KMS-11 (cell line): ENCODE measurements at regions not wholly inside any gene's neighbourhood (a gene's known extent, or its start where the extent isn't known, plus 50 kb on each side); places are given as distances from the start of the nearest gene placed in this dataset.

Experiments
- H2AFZ ChIP-seq: fragments of 200-600 bp; sonication (generic); 2 replicates; pipeline ENCODE4 v1.6.1; 2016; ENCODE audit warnings: antibody characterized with exemption, mixed run types, low read depth
- H3K27ac ChIP-seq: fragments of 200-600 bp; sonication (generic); 2 replicates; pipeline ENCODE4 v1.6.1; 2016; ENCODE audit warnings: mild to moderate bottlenecking, mixed run types
- H3K27me3 ChIP-seq: fragments of 200-600 bp; sonication (generic); 2 replicates; pipeline ENCODE4 v1.6.1; 2017; ENCODE audit warnings: mild to moderate bottlenecking, low read depth, mixed run types, moderate library complexity; ENCODE audit not compliant: insufficient read depth
- H3K36me3 ChIP-seq: fragments of 200-600 bp; sonication (generic); 2 replicates; pipeline ENCODE4 v1.6.1; 2017; ENCODE audit warnings: mild to moderate bottlenecking, mixed run types; ENCODE audit not compliant: insufficient read depth
- H3K4me1 ChIP-seq: fragments of 200-600 bp; sonication (generic); 2 replicates; pipeline ENCODE4 v1.6.1; 2016; ENCODE audit warnings: mild to moderate bottlenecking, low read depth, mixed run types; ENCODE audit not compliant: poor library complexity, severe bottlenecking
- H3K4me2 ChIP-seq: fragments of 200-600 bp; sonication (generic); 2 replicates; pipeline ENCODE4 v1.7.0; 2016; ENCODE audit warnings: mild to moderate bottlenecking, mixed run types
- H3K4me3 ChIP-seq: fragments of 200-600 bp; sonication (generic); IDR thresholded peaks from 2 replicates; pipeline ENCODE4 v1.6.1; 2017; ENCODE audit warnings: low read depth, low read length, mixed read lengths; ENCODE audit not compliant: insufficient read depth
- H3K79me2 ChIP-seq: fragments of 200-600 bp; sonication (generic); 2 replicates; pipeline ENCODE4 v1.6.1; 2016; ENCODE audit warnings: low read depth, mixed run types; ENCODE audit not compliant: insufficient read depth
- H3K9ac ChIP-seq: fragments of 200-600 bp; sonication (generic); 2 replicates; pipeline ENCODE4 v1.6.1; 2016; ENCODE audit warnings: mild to moderate bottlenecking, mixed run types
- H4K20me1 ChIP-seq: fragments of 200-600 bp; sonication (generic); 2 replicates; pipeline ENCODE4 v1.6.1; 2016; ENCODE audit warnings: mild to moderate bottlenecking, mixed run types; ENCODE audit not compliant: insufficient read depth
- CTCF ChIP-seq: fragments of 200-600 bp; sonication (generic); conservative IDR thresholded peaks from 2 replicates; pipeline ENCODE4 v1.6.1; 2017; ENCODE audit warnings: low read depth, mild to moderate bottlenecking, antibody characterized with exemption, low read length, moderate library complexity, mixed read lengths

GRCh38 chr2:234302664-234302991, 194.3 kb downstream of the ARL4C start:
- Histone ChIP-seq H3K4me1 (no peaks in the 10 kb centered on the region), H3K27ac (no peak overlapping the region), H3K9ac (no peak overlapping the region), H2AFZ (no peak overlapping the region), H3K36me3 (no peaks in the 10 kb centered on the region), H4K20me1 (no peaks in the 10 kb centered on the region), H3K79me2 (no peaks in the 10 kb centered on the region), H3K4me2 (no peak overlapping the region), H3K27me3 (no peaks in the 10 kb centered on the region), H3K4me3 (no peak overlapping the region)
- TF ChIP-seq CTCF = no peak

- no peak overlapping the region for H2AFZ ChIP-seq
- no peak overlapping the region for H3K4me3 ChIP-seq
- no peak overlapping the region for H3K9ac ChIP-seq
- no peaks in the 10 kb centered on the region for H3K36me3 ChIP-seq
- no peak for TF ChIP-seq CTCF
- no peaks in the 10 kb centered on the region for H3K79me2 ChIP-seq
- no peak overlapping the region for H3K27ac ChIP-seq
- no peaks in the 10 kb centered on the region for H3K4me1 ChIP-seq
- H4K20me1 ChIP-seq = no peaks in the 10 kb centered on the region
- no peak overlapping the region for H3K4me2 ChIP-seq
- H3K27me3 ChIP-seq = no peaks in the 10 kb centered on the region
These were observed 195.7 kb downstream of the ARL4C start for GRCh38 chr2:234300932-234301823.

- H3K27me3 ChIP-seq = no peaks in the 10 kb centered on the region
- H3K9ac ChIP-seq = no peak overlapping the region
- H4K20me1 ChIP-seq = no peaks in the 10 kb centered on the region
- H3K4me1 ChIP-seq = no peaks in the 10 kb centered on the region
- no peak for TF ChIP-seq CTCF
- no peak overlapping the region for H3K27ac ChIP-seq
- H3K4me2 ChIP-seq = no peak overlapping the region
- no peaks in the 10 kb centered on the region for H3K79me2 ChIP-seq
- H3K36me3 ChIP-seq = no peaks in the 10 kb centered on the region
- no peak overlapping the region for H2AFZ ChIP-seq
- H3K4me3 ChIP-seq = no peak overlapping the region
These were observed 196.4 kb downstream of the ARL4C start for GRCh38 chr2:234300391-234300925.

- no peaks in the 10 kb centered on the region for H3K36me3 ChIP-seq
- H2AFZ ChIP-seq = no peak overlapping the region
- H3K4me1 ChIP-seq = no peaks in the 10 kb centered on the region
- H3K4me2 ChIP-seq = no peak overlapping the region
- no peak overlapping the region for H3K27ac ChIP-seq
- no peaks in the 10 kb centered on the region for H3K27me3 ChIP-seq
- H3K79me2 ChIP-seq = no peaks in the 10 kb centered on the region
- no peak for TF ChIP-seq CTCF
- H4K20me1 ChIP-seq = no peaks in the 10 kb centered on the region
- no peak overlapping the region for H3K4me3 ChIP-seq
- no peak overlapping the region for H3K9ac ChIP-seq
These were observed 198.0 kb downstream of the ARL4C start for GRCh38 chr2:234298918-234299317.
